Colonic mucosa (tissue), 4 donors: ENCODE measurements at regions not wholly inside any gene's neighbourhood (a gene's known extent, or its start where the extent isn't known, plus 50 kb on each side); places are given as distances from the start of the nearest gene placed in this dataset.

ENCODE experiments used
- DNase-seq: peaks from one replicate; pipeline ENCODE4 v3.0.0-alpha.2; 2020
- H3K27ac ChIP-seq: fragments of 200-600 bp; one replicate; pipeline ENCODE4 v1.8.0; 2021
- H3K27me3 ChIP-seq: fragments of 200-600 bp; one replicate; pipeline ENCODE4 v1.8.0; 2021
- H3K36me3 ChIP-seq: fragments of 200-600 bp; one replicate; pipeline ENCODE4 v1.8.0; 2021
- H3K4me1 ChIP-seq: fragments of 200-600 bp; one replicate; pipeline ENCODE4 v1.8.0; 2021; ENCODE audit warnings: mild to moderate bottlenecking
- H3K4me3 ChIP-seq: fragments of 200-600 bp; one replicate; pipeline ENCODE4 v1.8.0; 2021
- H3K9ac ChIP-seq, 2 donors: one replicate each; pipeline ENCODE4 v1.7.0; 2013; ENCODE audit warnings: control low read depth in 2 of 2, low read depth in 2 of 2, low read length in 2 of 2
- H3K9me3 ChIP-seq: fragments of 200-600 bp; one replicate; pipeline ENCODE4 v1.8.0; 2021
- intact Hi-C: fragments of 100-400 bp; cut with DNase I; formaldehyde crosslinking; loops from one replicate; pipeline ENCODE4 v1.14.1; 2022
- TF ChIP-seq, protein P1 (sequence below): fragments of 200-600 bp; IDR thresholded peaks from one replicate; pipeline ENCODE4 v1.8.0; 2022; ENCODE audit warnings: antibody characterized with exemption, mild to moderate bottlenecking
- donor health status: healthy.
- donor health status: DM: no; HTN: no; CAD: no.
- donor health status: DM: no; HTN: no; CAD: no.

DNA sequence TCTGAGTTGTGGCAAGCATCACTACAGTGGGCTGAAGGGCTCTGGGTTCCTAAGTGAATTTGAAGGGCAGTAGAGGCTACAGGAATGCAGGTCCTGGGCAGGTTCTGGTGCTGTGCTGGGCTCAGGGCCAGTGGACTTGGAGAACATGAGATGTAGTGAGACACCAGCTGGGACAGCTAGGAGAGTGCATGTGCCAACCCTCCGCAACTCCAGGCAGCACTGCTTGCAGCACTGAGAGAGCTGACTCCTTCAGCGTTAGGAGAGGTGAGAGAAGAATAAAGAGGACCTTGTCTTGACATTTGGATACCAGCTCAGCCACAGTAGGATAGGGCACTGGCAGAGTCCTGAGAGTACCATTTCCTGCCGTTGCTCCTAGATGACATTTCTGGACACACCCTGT is 739.9 kb upstream of the PRR20A start:
- H3K27ac ChIP-seq, result no peak overlapping the region
- no peaks in the 10 kb centered on the region for H3K36me3 ChIP-seq
- TF ChIP-seq, protein P1, sequence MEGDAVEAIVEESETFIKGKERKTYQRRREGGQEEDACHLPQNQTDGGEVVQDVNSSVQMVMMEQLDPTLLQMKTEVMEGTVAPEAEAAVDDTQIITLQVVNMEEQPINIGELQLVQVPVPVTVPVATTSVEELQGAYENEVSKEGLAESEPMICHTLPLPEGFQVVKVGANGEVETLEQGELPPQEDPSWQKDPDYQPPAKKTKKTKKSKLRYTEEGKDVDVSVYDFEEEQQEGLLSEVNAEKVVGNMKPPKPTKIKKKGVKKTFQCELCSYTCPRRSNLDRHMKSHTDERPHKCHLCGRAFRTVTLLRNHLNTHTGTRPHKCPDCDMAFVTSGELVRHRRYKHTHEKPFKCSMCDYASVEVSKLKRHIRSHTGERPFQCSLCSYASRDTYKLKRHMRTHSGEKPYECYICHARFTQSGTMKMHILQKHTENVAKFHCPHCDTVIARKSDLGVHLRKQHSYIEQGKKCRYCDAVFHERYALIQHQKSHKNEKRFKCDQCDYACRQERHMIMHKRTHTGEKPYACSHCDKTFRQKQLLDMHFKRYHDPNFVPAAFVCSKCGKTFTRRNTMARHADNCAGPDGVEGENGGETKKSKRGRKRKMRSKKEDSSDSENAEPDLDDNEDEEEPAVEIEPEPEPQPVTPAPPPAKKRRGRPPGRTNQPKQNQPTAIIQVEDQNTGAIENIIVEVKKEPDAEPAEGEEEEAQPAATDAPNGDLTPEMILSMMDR, result no peak
- no peaks in the 10 kb centered on the region for H3K27me3 ChIP-seq
- H3K4me3 ChIP-seq, result no peak overlapping the region
- H3K9me3 ChIP-seq, result no peaks in the 10 kb centered on the region
- DNase-seq, result no peak
- intact Hi-C loops, result no loop called here
- no peak overlapping the region for H3K9ac ChIP-seq
- no peaks in the 10 kb centered on the region for H3K4me1 ChIP-seq

DNA sequence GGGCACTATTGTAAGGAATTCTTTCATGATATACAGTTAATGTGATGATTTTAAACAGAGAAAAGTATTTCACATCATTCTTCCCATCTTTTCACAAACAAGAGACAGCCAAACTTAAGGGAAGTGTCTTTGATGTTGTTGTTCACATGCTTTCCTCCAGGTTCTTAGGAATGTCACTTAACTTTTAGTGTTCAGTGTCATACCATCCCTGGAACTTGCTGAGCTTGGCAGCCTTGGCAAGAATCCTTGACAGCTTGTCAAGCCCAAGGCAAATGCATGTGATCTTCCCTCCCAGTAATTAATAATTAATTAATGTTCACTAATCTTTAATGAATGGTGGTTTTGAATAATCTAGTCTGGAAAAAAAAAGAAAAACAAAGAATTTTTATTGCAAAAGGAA is 727.9 kb upstream of the PRR20A start:
- Histone ChIP-seq H3K4me1 (no peaks in the 10 kb centered on the region), H3K4me3 (no peak overlapping the region), H3K27ac (no peak overlapping the region), H3K27me3 (no peaks in the 10 kb centered on the region), H3K36me3 (no peaks in the 10 kb centered on the region), H3K9ac (no peak overlapping the region), H3K9me3 (no peaks in the 10 kb centered on the region)
- TF ChIP-seq, protein P1, result no peak
- DNase-seq, result no peak
- intact Hi-C loops, result no loop called here

DNA sequence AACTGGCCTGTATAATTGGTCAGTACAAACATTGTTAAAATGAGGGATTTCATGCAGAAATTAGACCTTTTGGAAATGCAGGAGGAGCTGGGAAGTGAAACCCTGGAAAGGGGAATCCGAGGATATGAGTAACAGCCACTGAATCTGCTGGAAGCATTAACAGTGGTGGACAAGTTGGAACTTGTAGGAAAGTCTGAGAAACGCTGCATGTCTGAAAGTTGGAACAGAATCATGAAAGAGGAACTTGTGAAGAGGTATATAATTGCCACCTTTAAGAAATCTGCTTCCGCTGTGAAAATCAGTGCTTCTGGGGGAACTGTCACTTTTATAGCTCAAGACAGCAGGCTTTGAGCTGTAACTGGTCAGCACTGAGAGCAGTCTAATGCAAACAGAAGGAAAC is 716.5 kb upstream of the PRR20A start:
- no peak overlapping the region for H3K27ac ChIP-seq
- intact Hi-C loops, result no loop called here
- H3K9ac ChIP-seq, result no peak overlapping the region
- no peaks in the 10 kb centered on the region for H3K4me1 ChIP-seq
- no peak for DNase-seq
- no peaks in the 10 kb centered on the region for H3K27me3 ChIP-seq
- H3K36me3 ChIP-seq, result no peaks in the 10 kb centered on the region
- no peak overlapping the region for H3K4me3 ChIP-seq
- no peaks in the 10 kb centered on the region for H3K9me3 ChIP-seq
- TF ChIP-seq, protein P1, result no peak

DNA sequence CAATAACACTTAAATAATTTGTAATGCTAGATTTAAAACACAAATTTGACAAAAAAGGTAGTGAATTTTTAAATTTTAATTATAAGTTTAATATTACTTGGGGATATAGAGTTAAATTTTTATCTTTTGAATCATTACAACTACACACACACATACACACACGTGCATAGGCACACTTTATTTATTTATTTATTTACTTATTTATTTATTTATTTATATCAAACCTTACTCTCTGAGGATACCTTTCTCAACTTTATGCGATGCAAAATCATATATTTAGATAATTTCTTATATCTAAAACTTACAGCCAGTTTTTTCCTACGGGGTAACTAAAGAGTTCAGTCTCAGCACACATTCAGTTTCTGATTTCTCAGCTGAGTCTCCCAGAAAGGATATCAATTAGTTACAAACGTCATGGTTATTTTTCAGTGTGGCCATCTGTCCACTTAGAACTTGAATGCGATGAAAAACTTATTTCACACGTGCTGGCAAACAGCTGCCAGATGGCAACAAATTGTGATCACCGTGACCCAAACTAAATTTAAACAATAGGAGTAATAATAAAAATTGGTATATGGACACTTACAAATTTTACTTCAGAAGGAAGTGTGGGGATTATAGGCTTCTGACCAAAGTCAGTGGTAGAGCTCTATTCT is 683.1 kb upstream of the PRR20A start:
- no peak for DNase-seq
- Histone ChIP-seq H3K9ac (no peak overlapping the region), H3K27ac (no peak overlapping the region), H3K4me3 (no peak overlapping the region), H3K36me3 (no peaks in the 10 kb centered on the region), H3K4me1 (no peaks in the 10 kb centered on the region), H3K27me3 (no peaks in the 10 kb centered on the region), H3K9me3 (no peaks in the 10 kb centered on the region)
- intact Hi-C loops, result no loop called here
- TF ChIP-seq, protein P1, result no peak

DNA sequence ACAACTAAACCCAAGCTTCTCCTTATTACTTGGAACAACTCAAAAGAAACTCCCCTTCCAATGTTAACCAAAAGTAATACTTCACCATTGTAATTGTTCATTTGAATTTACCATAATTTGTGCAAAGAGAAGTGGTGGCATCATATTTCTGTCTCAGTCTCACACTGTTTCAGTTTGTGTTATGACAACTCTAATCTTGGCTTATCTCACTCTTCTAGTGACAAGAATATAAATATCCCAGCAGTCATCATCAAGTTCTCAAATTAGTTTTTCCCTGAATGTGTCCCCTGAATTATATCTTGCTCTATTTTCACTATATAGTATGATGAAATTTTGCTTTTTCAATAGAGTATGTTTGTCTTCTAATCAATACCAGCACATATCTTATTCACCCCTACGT is 681.4 kb upstream of the PRR20A start:
- intact Hi-C loops, result no loop called here
- Histone ChIP-seq H3K4me3 (no peak overlapping the region), H3K4me1 (no peaks in the 10 kb centered on the region), H3K27me3 (no peaks in the 10 kb centered on the region), H3K27ac (no peak overlapping the region), H3K9me3 (no peaks in the 10 kb centered on the region), H3K9ac (no peak overlapping the region), H3K36me3 (no peaks in the 10 kb centered on the region)
- TF ChIP-seq, protein P1, result no peak
- DNase-seq, result no peak
